ENCODE measurements at regions not wholly inside any gene's neighbourhood (a gene's known extent, or its start where the extent isn't known, plus 50 kb on each side); places are given as distances from the start of the nearest gene placed in this dataset.

- H3K27ac ChIP-seq (ENCODE audit: control insufficient read depth, insufficient read depth, low read length), result no peak overlapping the region
- DNase-seq (ENCODE audit: low read depth, low spot score) (no peak), FAIRE-seq (no peak)
- peaks cover 12% of the 10 kb centered on the region for H3K27me3 ChIP-seq (ENCODE audit: control insufficient read depth, extremely low read depth, insufficient read depth, low read length)
- no peaks in the 10 kb centered on the region for H4K20me1 ChIP-seq (ENCODE audit: control insufficient read depth, extremely low read depth, insufficient read depth, low read length)
- H3K9me1 ChIP-seq (ENCODE audit: control insufficient read depth, extremely low read depth, insufficient read depth, low read length), result no peaks in the 10 kb centered on the region
- dilution Hi-C loops (cut with MboI; ENCODE audit: extremely low pct_ligation_motif_present, low sequenced_read_pairs), result no loop called here
- no peak for TF ChIP-seq EZH2 (IDR thresholded peaks at IDR 0.05; ENCODE audit: low read length)
- TF ChIP-seq CTCF (optimal IDR thresholded peaks at IDR 0.05 in 1 of 3, IDR thresholded peaks at IDR 0.05 in 1 of 3, conservative IDR thresholded peaks at IDR 0.05 in 1 of 3; ENCODE audit: extremely low read depth in 1 of 3, insufficient read depth in 2 of 3, low read length in 3 of 3), result no peak
- H3K9ac ChIP-seq (ENCODE audit: control insufficient read depth, extremely low read depth, insufficient read depth, low read length), result no peak overlapping the region
- H3K9me3 ChIP-seq (ENCODE audit: control insufficient read depth, low read depth, low read length), result no peaks in the 10 kb centered on the region
- no peaks in the 10 kb centered on the region for H3K4me1 ChIP-seq (ENCODE audit: control insufficient read depth, extremely low read depth, insufficient read depth, low read length)
- no peaks in the 10 kb centered on the region for H3K36me3 ChIP-seq (ENCODE audit: control insufficient read depth in 2 of 2, extremely low read depth in 1 of 2, insufficient read depth in 2 of 2, low read length in 2 of 2)
- H3K4me3 ChIP-seq (ENCODE audit: control insufficient read depth in 2 of 3, extremely low read depth in 1 of 3, insufficient read depth in 2 of 3, low read depth in 1 of 3, low read length in 3 of 3), result no peak overlapping the region
- no peak overlapping the region for H2AFZ ChIP-seq (ENCODE audit: control insufficient read depth, low read length)
- H3K4me2 ChIP-seq (ENCODE audit: control insufficient read depth, extremely low read depth, insufficient read depth, low read depth, low read length), result no peak overlapping the region
- H3K79me2 ChIP-seq (ENCODE audit: control insufficient read depth, insufficient read depth, low read length), result no peaks in the 10 kb centered on the region
Observed at GRCh38 chr16:86302421-86303109, 207.8 kb upstream of the FOXF1 start.

- H3K9ac ChIP-seq (ENCODE audit: control insufficient read depth, extremely low read depth, insufficient read depth, low read length), result no peak overlapping the region
Observed at GRCh38 chr16:86303787-86304678, 206.3 kb upstream of the FOXF1 start.

More at GRCh38 chr16:86303787-86304678, 206.3 kb upstream of the FOXF1 start:
- Histone ChIP-seq H3K4me2 (ENCODE audit: control insufficient read depth, extremely low read depth, insufficient read depth, low read depth, low read length) (no peak overlapping the region), H3K79me2 (ENCODE audit: control insufficient read depth, insufficient read depth, low read length) (no peaks in the 10 kb centered on the region), H3K27ac (ENCODE audit: control insufficient read depth, insufficient read depth, low read length) (no peak overlapping the region), H4K20me1 (ENCODE audit: control insufficient read depth, extremely low read depth, insufficient read depth, low read length) (no peaks in the 10 kb centered on the region), H3K9me1 (ENCODE audit: control insufficient read depth, extremely low read depth, insufficient read depth, low read length) (no peaks in the 10 kb centered on the region), H3K4me1 (ENCODE audit: control insufficient read depth, extremely low read depth, insufficient read depth, low read length) (no peaks in the 10 kb centered on the region), H2AFZ (ENCODE audit: control insufficient read depth, low read length) (no peak overlapping the region), H3K9me3 (ENCODE audit: control insufficient read depth, low read depth, low read length) (no peaks in the 10 kb centered on the region), H3K27me3 (ENCODE audit: control insufficient read depth, extremely low read depth, insufficient read depth, low read length) (peaks cover 6% of the 10 kb centered on the region), H3K36me3 (ENCODE audit: control insufficient read depth in 2 of 2, extremely low read depth in 1 of 2, insufficient read depth in 2 of 2, low read length in 2 of 2) (no peaks in the 10 kb centered on the region), H3K4me3 (ENCODE audit: control insufficient read depth in 2 of 3, extremely low read depth in 1 of 3, insufficient read depth in 2 of 3, low read depth in 1 of 3, low read length in 3 of 3) (no peak overlapping the region)
- no peak for FAIRE-seq
- dilution Hi-C loops (cut with MboI; ENCODE audit: extremely low pct_ligation_motif_present, low sequenced_read_pairs), result no loop called here
- DNase-seq (ENCODE audit: low read depth, low spot score), result no peak
- TF ChIP-seq EZH2 (IDR thresholded peaks at IDR 0.05; ENCODE audit: low read length) (no peak), CTCF (optimal IDR thresholded peaks at IDR 0.05 in 1 of 3, IDR thresholded peaks at IDR 0.05 in 1 of 3, conservative IDR thresholded peaks at IDR 0.05 in 1 of 3; ENCODE audit: extremely low read depth in 1 of 3, insufficient read depth in 2 of 3, low read length in 3 of 3) (no peak)

Data from keratinocyte (primary cell).